ENCODE measurements at regions not wholly inside any gene's neighbourhood (a gene's known extent, or its start where the extent isn't known, plus 50 kb on each side); places are given as distances from the start of the nearest gene placed in this dataset.
A peak's percentile ranks its signal among the peaks of the same experiment; 100 is the strongest.

GRCh38 chr4:180840142-180840541 is 1403.1 kb upstream of the TENM3 start:
- DNase-seq (ENCODE audit: low spot score) = no peak
- H3K27me3 ChIP-seq (ENCODE audit: control insufficient read depth in 3 of 3, insufficient read depth in 3 of 3, low read depth in 1 of 3, low read length in 3 of 3) = no peaks in the 10 kb centered on the region
- H3K14ac ChIP-seq (ENCODE audit: low read length) = no peak overlapping the region
- no peak overlapping the region for H3K4me2 ChIP-seq (ENCODE audit: insufficient read depth, low read length, poor library complexity, severe bottlenecking)
- no peak overlapping the region for H2BK120ac ChIP-seq (ENCODE audit: low read depth, low read length)
- H3K4me3 ChIP-seq (ENCODE audit: low read length in 2 of 2) = no peak overlapping the region
- H3K18ac ChIP-seq (ENCODE audit: low read length) = no peak overlapping the region
- no peak overlapping the region for H2BK15ac ChIP-seq (ENCODE audit: low read length)
- H2AK5ac ChIP-seq (ENCODE audit: low read depth, low read length) = no peak overlapping the region
- H3K79me1 ChIP-seq (ENCODE audit: low read depth, low read length) = no peaks in the 10 kb centered on the region
- WGBS, 2 donors (ENCODE audit: extremely low coverage in 2 of 2, insufficient read length in 2 of 2, insufficient replicate concordance in 1 of 2) = no CpG with 5 or more reads among the region's 7 CpGs
- no peaks in the 10 kb centered on the region for H3K4me1 ChIP-seq (ENCODE audit: control insufficient read depth in 2 of 2, insufficient read depth in 1 of 2, low read depth in 1 of 2, low read length in 2 of 2)
- no peak overlapping the region for H2BK12ac ChIP-seq (ENCODE audit: low read length)
- no peak overlapping the region for H3K9ac ChIP-seq (ENCODE audit: low read depth, low read length, poor library complexity)
- H4K8ac ChIP-seq (ENCODE audit: low read depth, low read length) = no peak overlapping the region
- H3K4ac ChIP-seq (ENCODE audit: low read length) = no peak overlapping the region
- no peak overlapping the region for H3K23ac ChIP-seq (ENCODE audit: low read depth, low read length, poor library complexity)
- no peak overlapping the region for H2BK5ac ChIP-seq (ENCODE audit: low read length)
- H3K36me3 ChIP-seq (replicated peaks in 1 of 2; ENCODE audit: control insufficient read depth in 2 of 2, insufficient read depth in 2 of 2, low read length in 2 of 2) = no peaks in the 10 kb centered on the region
- no peak overlapping the region for H2AFZ ChIP-seq (ENCODE audit: low read length)
- no peak overlapping the region for H3K27ac ChIP-seq (replicated peaks; ENCODE audit: low read length)
- H3K9me3 ChIP-seq (replicated peaks in 1 of 2; ENCODE audit: control insufficient read depth in 2 of 2, insufficient read depth in 1 of 2, low read depth in 1 of 2, low read length in 2 of 2) = no peaks in the 10 kb centered on the region
- H4K91ac ChIP-seq (ENCODE audit: low read depth, low read length, poor library complexity) = no peak overlapping the region

- H2BK120ac ChIP-seq (ENCODE audit: low read depth, low read length) = no peak overlapping the region
- no peak overlapping the region for H3K4me2 ChIP-seq (ENCODE audit: insufficient read depth, low read length, poor library complexity, severe bottlenecking)
- H2AK5ac ChIP-seq (ENCODE audit: low read depth, low read length) = no peak overlapping the region
- no peak overlapping the region for H2BK5ac ChIP-seq (ENCODE audit: low read length)
- no peaks in the 10 kb centered on the region for H3K9me3 ChIP-seq (replicated peaks in 1 of 2; ENCODE audit: control insufficient read depth in 2 of 2, insufficient read depth in 1 of 2, low read depth in 1 of 2, low read length in 2 of 2)
- no peak overlapping the region for H3K9ac ChIP-seq (ENCODE audit: low read depth, low read length, poor library complexity)
- H2BK12ac ChIP-seq (ENCODE audit: low read length) = no peak overlapping the region
- no peak overlapping the region for H3K18ac ChIP-seq (ENCODE audit: low read length)
- peak overlapping the region; percentile 6 for H2AFZ ChIP-seq (ENCODE audit: low read length)
- peaks cover 0 to 8% of the 10 kb centered on the region in 2 donors for H3K4me1 ChIP-seq (ENCODE audit: control insufficient read depth in 2 of 2, insufficient read depth in 1 of 2, low read depth in 1 of 2, low read length in 2 of 2)
- no peak overlapping the region for H3K27ac ChIP-seq (replicated peaks; ENCODE audit: low read length)
- H3K36me3 ChIP-seq (replicated peaks in 1 of 2; ENCODE audit: control insufficient read depth in 2 of 2, insufficient read depth in 2 of 2, low read length in 2 of 2) = no peaks in the 10 kb centered on the region
- H3K27me3 ChIP-seq (ENCODE audit: control insufficient read depth in 3 of 3, insufficient read depth in 3 of 3, low read depth in 1 of 3, low read length in 3 of 3) = no peaks in the 10 kb centered on the region
- no peak overlapping the region for H3K4me3 ChIP-seq (ENCODE audit: low read length in 2 of 2)
- no peaks in the 10 kb centered on the region for H3K79me1 ChIP-seq (ENCODE audit: low read depth, low read length)
- H4K91ac ChIP-seq (ENCODE audit: low read depth, low read length, poor library complexity) = no peak overlapping the region
- no peak overlapping the region for H3K4ac ChIP-seq (ENCODE audit: low read length)
- H2BK15ac ChIP-seq (ENCODE audit: low read length) = no peak overlapping the region
- no peak overlapping the region for H3K23ac ChIP-seq (ENCODE audit: low read depth, low read length, poor library complexity)
- DNase-seq (ENCODE audit: low spot score) = no peak
- no peak overlapping the region for H3K14ac ChIP-seq (ENCODE audit: low read length)
- WGBS, 2 donors (ENCODE audit: extremely low coverage in 2 of 2, insufficient read length in 2 of 2, insufficient replicate concordance in 1 of 2) = no CpG with 5 or more reads among the region's 4 CpGs
- no peak overlapping the region for H4K8ac ChIP-seq (ENCODE audit: low read depth, low read length)
These were observed 1392.8 kb upstream of the TENM3 start for GRCh38 chr4:180850318-180850940.

- WGBS, 2 donors (ENCODE audit: extremely low coverage in 2 of 2, insufficient read length in 2 of 2, insufficient replicate concordance in 1 of 2) = no CpG with 5 or more reads among the region's 6 CpGs
- no peak overlapping the region for H3K4me2 ChIP-seq (ENCODE audit: insufficient read depth, low read length, poor library complexity, severe bottlenecking)
These were observed 1390.5 kb upstream of the TENM3 start for GRCh38 chr4:180852738-180853137.

GRCh38 chr4:180855184-180855583 is 1388.0 kb upstream of the TENM3 start:
- no peak overlapping the region for H2BK12ac ChIP-seq (ENCODE audit: low read length)
- no peak overlapping the region for H2AFZ ChIP-seq (ENCODE audit: low read length)
- H2BK120ac ChIP-seq (ENCODE audit: low read depth, low read length) = no peak overlapping the region
- no peaks in the 10 kb centered on the region for H3K9me3 ChIP-seq (replicated peaks in 1 of 2; ENCODE audit: control insufficient read depth in 2 of 2, insufficient read depth in 1 of 2, low read depth in 1 of 2, low read length in 2 of 2)
- no peak overlapping the region for H2AK5ac ChIP-seq (ENCODE audit: low read depth, low read length)
- H3K36me3 ChIP-seq (replicated peaks in 1 of 2; ENCODE audit: control insufficient read depth in 2 of 2, insufficient read depth in 2 of 2, low read length in 2 of 2) = no peaks in the 10 kb centered on the region
- H3K4ac ChIP-seq (ENCODE audit: low read length) = no peak overlapping the region
- no peak overlapping the region for H2BK15ac ChIP-seq (ENCODE audit: low read length)
- H3K9ac ChIP-seq (ENCODE audit: low read depth, low read length, poor library complexity) = no peak overlapping the region
- H3K79me1 ChIP-seq (ENCODE audit: low read depth, low read length) = no peaks in the 10 kb centered on the region
- no CpG with 5 or more reads among the region's 2 CpGs for WGBS, 2 donors (ENCODE audit: extremely low coverage in 2 of 2, insufficient read length in 2 of 2, insufficient replicate concordance in 1 of 2)
- H4K8ac ChIP-seq (ENCODE audit: low read depth, low read length) = no peak overlapping the region
- H3K4me2 ChIP-seq (ENCODE audit: insufficient read depth, low read length, poor library complexity, severe bottlenecking) = no peak overlapping the region
- no peak for DNase-seq (ENCODE audit: low spot score)
- no peak overlapping the region for H3K23ac ChIP-seq (ENCODE audit: low read depth, low read length, poor library complexity)
- H3K18ac ChIP-seq (ENCODE audit: low read length) = no peak overlapping the region
- no peaks in the 10 kb centered on the region for H3K27me3 ChIP-seq (ENCODE audit: control insufficient read depth in 3 of 3, insufficient read depth in 3 of 3, low read depth in 1 of 3, low read length in 3 of 3)
- H3K4me1 ChIP-seq (ENCODE audit: control insufficient read depth in 2 of 2, insufficient read depth in 1 of 2, low read depth in 1 of 2, low read length in 2 of 2) = peaks cover 3 to 8% of the 10 kb centered on the region in 2 donors
- no peak overlapping the region for H4K91ac ChIP-seq (ENCODE audit: low read depth, low read length, poor library complexity)
- no peak overlapping the region for H2BK5ac ChIP-seq (ENCODE audit: low read length)
- H3K14ac ChIP-seq (ENCODE audit: low read length) = no peak overlapping the region
- no peak overlapping the region for H3K27ac ChIP-seq (replicated peaks; ENCODE audit: low read length)
- no peak overlapping the region for H3K4me3 ChIP-seq (ENCODE audit: low read length in 2 of 2)

More at GRCh38 chr4:180852738-180853137, 1390.5 kb upstream of the TENM3 start:
- no peak overlapping the region for H2AFZ ChIP-seq (ENCODE audit: low read length)
- peaks cover 0 to 8% of the 10 kb centered on the region in 2 donors for H3K4me1 ChIP-seq (ENCODE audit: control insufficient read depth in 2 of 2, insufficient read depth in 1 of 2, low read depth in 1 of 2, low read length in 2 of 2)
- no peak overlapping the region for H3K4ac ChIP-seq (ENCODE audit: low read length)
- no peaks in the 10 kb centered on the region for H3K27me3 ChIP-seq (ENCODE audit: control insufficient read depth in 3 of 3, insufficient read depth in 3 of 3, low read depth in 1 of 3, low read length in 3 of 3)
- no peak overlapping the region for H3K4me3 ChIP-seq (ENCODE audit: low read length in 2 of 2)
- H2BK15ac ChIP-seq (ENCODE audit: low read length) = no peak overlapping the region
- H3K9ac ChIP-seq (ENCODE audit: low read depth, low read length, poor library complexity) = no peak overlapping the region
- H4K91ac ChIP-seq (ENCODE audit: low read depth, low read length, poor library complexity) = no peak overlapping the region
- DNase-seq (ENCODE audit: low spot score) = no peak
- no peak overlapping the region for H3K14ac ChIP-seq (ENCODE audit: low read length)
- H3K27ac ChIP-seq (replicated peaks; ENCODE audit: low read length) = no peak overlapping the region
- H2BK120ac ChIP-seq (ENCODE audit: low read depth, low read length) = no peak overlapping the region
- no peaks in the 10 kb centered on the region for H3K9me3 ChIP-seq (replicated peaks in 1 of 2; ENCODE audit: control insufficient read depth in 2 of 2, insufficient read depth in 1 of 2, low read depth in 1 of 2, low read length in 2 of 2)
- H3K18ac ChIP-seq (ENCODE audit: low read length) = no peak overlapping the region
- no peak overlapping the region for H2AK5ac ChIP-seq (ENCODE audit: low read depth, low read length)
- H3K23ac ChIP-seq (ENCODE audit: low read depth, low read length, poor library complexity) = no peak overlapping the region
- H2BK12ac ChIP-seq (ENCODE audit: low read length) = no peak overlapping the region
- no peak overlapping the region for H2BK5ac ChIP-seq (ENCODE audit: low read length)
- H4K8ac ChIP-seq (ENCODE audit: low read depth, low read length) = no peak overlapping the region
- H3K79me1 ChIP-seq (ENCODE audit: low read depth, low read length) = no peaks in the 10 kb centered on the region
- H3K36me3 ChIP-seq (replicated peaks in 1 of 2; ENCODE audit: control insufficient read depth in 2 of 2, insufficient read depth in 2 of 2, low read length in 2 of 2) = no peaks in the 10 kb centered on the region

Data from neuronal stem cell (in vitro differentiated cells).